Thoracic aorta (tissue), 2 donors: ENCODE measurements at regions not wholly inside any gene's neighbourhood (a gene's known extent, or its start where the extent isn't known, plus 50 kb on each side); places are given as distances from the start of the nearest gene placed in this dataset.

Experiments used
- ATAC-seq: fragments of 150-250 bp; one replicate; pipeline ENCODE4 v1.8.0; 2017; ENCODE audit warnings: low read depth; ENCODE audit not compliant: insufficient number of reproducible peaks, low FRiP score
- DNase-seq: peaks from one replicate; pipeline ENCODE4 v3.0.0-alpha.2; 2020; ENCODE audit warnings: low spot score
- H3K27ac ChIP-seq, 2 donors: fragments of 200-600 bp; sonication (generic); 1 replicate in 1 of 2; 2 replicates in 1 of 2; pipeline ENCODE4 v1.5.1; 2016; ENCODE audit warnings: mild to moderate bottlenecking in 2 of 2, moderate library complexity in 2 of 2
- H3K27me3 ChIP-seq: fragments of 200-600 bp; sonication (generic); replicated peaks from 2 replicates; pipeline ENCODE4 v1.6.0; 2016; ENCODE audit warnings: mild to moderate bottlenecking; ENCODE audit not compliant: insufficient read depth
- H3K36me3 ChIP-seq: fragments of 200-600 bp; sonication (generic); one replicate; pipeline ENCODE4 v1.5.1; 2016
- H3K4me1 ChIP-seq, 2 donors: fragments of 200-600 bp; sonication (generic); 1 replicate in 1 of 2; 2 replicates in 1 of 2; pipeline versions ENCODE4 v1.5.1 to v1.6.0; 2016; ENCODE audit warnings: low read depth in 2 of 2, mild to moderate bottlenecking in 1 of 2; ENCODE audit not compliant: control insufficient read depth in 1 of 2
- H3K4me3 ChIP-seq: fragments of 200-600 bp; sonication (generic); 2 replicates; pipeline ENCODE4 v1.5.1; 2016; ENCODE audit warnings: mild to moderate bottlenecking
- H3K9me3 ChIP-seq: fragments of 200-600 bp; sonication (generic); 2 replicates; pipeline ENCODE4 v1.5.1; 2016
- CTCF ChIP-seq: fragments of 200-600 bp; sonication (generic); IDR thresholded peaks from one replicate; pipeline ENCODE4 v1.5.1; 2019; ENCODE audit warnings: antibody characterized with exemption

GRCh38 chr2:145314119-145314633 is 794.3 kb upstream of the ZEB2 start:
- Histone ChIP-seq H3K9me3 (no peaks in the 10 kb centered on the region), H3K4me1 (no peaks in the 10 kb centered on the region), H3K27me3 (no peaks in the 10 kb centered on the region), H3K36me3 (no peaks in the 10 kb centered on the region), H3K27ac (no peak overlapping the region), H3K4me3 (no peak overlapping the region)
- TF ChIP-seq CTCF: no peak
- DNase-seq (no peak), ATAC-seq (no peak)

DNA sequence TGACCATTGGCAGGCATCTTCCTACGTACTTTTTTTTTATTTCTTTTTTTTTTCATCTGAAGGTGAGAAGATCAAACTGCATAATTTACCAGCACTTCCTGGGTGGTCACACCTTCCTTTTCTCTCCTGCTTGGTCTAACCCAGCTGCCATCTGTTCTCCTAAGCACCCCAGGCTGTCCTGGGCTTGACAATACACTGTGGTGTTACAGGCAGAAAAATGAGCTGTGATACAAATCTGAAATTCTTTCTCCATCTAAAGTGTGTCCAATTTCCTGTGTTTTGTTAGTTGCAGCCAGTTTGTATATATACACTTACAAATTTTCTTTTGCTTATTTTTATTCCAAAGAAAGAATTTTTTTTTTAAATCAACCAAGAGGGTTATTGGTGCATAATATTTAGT is 786.0 kb upstream of the ZEB2 start:
- Histone ChIP-seq H3K27me3 (no peaks in the 10 kb centered on the region), H3K4me1 (no peaks in the 10 kb centered on the region), H3K36me3 (no peaks in the 10 kb centered on the region), H3K27ac (no peak overlapping the region), H3K4me3 (no peak overlapping the region), H3K9me3 (no peaks in the 10 kb centered on the region)
- ATAC-seq: no peak
- TF ChIP-seq CTCF: no peak
- no peak for DNase-seq

DNA sequence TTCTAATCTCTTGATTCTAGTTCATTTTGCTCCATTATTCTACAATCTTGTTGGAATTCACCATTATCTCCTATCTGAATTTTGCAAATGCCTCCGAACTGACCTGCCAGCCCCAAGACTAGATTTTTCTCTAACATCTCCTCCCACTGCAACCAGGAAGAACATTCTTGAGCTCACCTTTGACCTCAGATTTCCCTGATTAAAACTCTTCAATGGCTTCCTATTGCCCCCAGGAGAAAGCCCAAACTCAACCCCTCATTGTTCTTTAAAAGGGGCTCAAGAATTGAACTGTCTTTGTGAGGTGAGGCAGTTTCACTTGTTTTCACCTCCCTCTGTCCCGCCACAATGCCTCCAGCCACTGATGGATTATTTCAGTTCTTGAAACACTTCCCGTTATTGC is 784.6 kb upstream of the ZEB2 start:
- no peak for DNase-seq
- Histone ChIP-seq H3K36me3 (no peaks in the 10 kb centered on the region), H3K9me3 (no peaks in the 10 kb centered on the region), H3K27me3 (no peaks in the 10 kb centered on the region), H3K4me3 (no peak overlapping the region), H3K27ac (no peak overlapping the region), H3K4me1 (no peaks in the 10 kb centered on the region)
- TF ChIP-seq CTCF: no peak
- ATAC-seq: no peak

GRCh38 chr2:145303536-145303935 is 783.6 kb upstream of the ZEB2 start:
- no peaks in the 10 kb centered on the region for H3K4me1 ChIP-seq
- no peak for TF ChIP-seq CTCF
- no peak overlapping the region for H3K4me3 ChIP-seq
- ATAC-seq: no peak
- H3K27ac ChIP-seq: no peak overlapping the region
- H3K27me3 ChIP-seq: no peaks in the 10 kb centered on the region
- H3K36me3 ChIP-seq: no peaks in the 10 kb centered on the region
- DNase-seq: no peak
- H3K9me3 ChIP-seq: no peaks in the 10 kb centered on the region

- H3K36me3 ChIP-seq: no peaks in the 10 kb centered on the region
Observed at GRCh38 chr2:145302886-145303285, 783.0 kb upstream of the ZEB2 start.

More at GRCh38 chr2:145302886-145303285, 783.0 kb upstream of the ZEB2 start:
- ATAC-seq: no peak
- no peaks in the 10 kb centered on the region for H3K9me3 ChIP-seq
- no peak overlapping the region for H3K27ac ChIP-seq
- DNase-seq: no peak
- H3K4me3 ChIP-seq: no peak overlapping the region
- no peak for TF ChIP-seq CTCF
- no peaks in the 10 kb centered on the region for H3K27me3 ChIP-seq
- H3K4me1 ChIP-seq: no peaks in the 10 kb centered on the region
